Activated CD8-positive, alpha-beta memory T cell treated with anti-CD3 and anti-CD28 coated beads for 24 hours (primary cell): ENCODE measurements at regions not wholly inside any gene's neighbourhood (a gene's known extent, or its start where the extent isn't known, plus 50 kb on each side); places are given as distances from the start of the nearest gene placed in this dataset.
"Not testable (repeated sequence)": the region's sequence is repeated elsewhere in the genome, so short reads cannot be mapped to it uniquely, and the experiment has no call there.

Experiments
- DNase-seq: peaks from one replicate; pipeline ENCODE4 v3.0.0-alpha.2; 2020

DNA sequence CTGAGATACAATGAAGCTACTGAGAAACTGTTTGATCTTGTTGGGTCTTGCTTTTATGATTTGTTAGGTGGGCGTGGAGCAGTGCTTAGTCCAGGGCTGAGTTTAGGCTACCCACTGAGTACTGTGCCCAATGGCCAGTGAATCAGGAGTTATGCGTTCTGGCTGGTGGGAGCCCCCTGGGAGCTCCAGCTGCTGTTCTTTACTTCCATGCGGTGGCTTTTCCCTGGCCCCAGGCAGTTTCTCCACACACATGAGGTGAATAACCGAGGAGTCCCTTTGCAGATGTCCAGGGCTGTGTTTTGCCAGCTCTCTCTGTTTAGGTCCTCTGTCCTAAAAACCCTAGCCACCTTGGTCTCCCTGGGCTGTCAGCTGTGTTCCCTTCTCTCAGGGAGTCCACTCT is 106.5 kb downstream of the KLF13 start:
- no peak for DNase-seq

DNA sequence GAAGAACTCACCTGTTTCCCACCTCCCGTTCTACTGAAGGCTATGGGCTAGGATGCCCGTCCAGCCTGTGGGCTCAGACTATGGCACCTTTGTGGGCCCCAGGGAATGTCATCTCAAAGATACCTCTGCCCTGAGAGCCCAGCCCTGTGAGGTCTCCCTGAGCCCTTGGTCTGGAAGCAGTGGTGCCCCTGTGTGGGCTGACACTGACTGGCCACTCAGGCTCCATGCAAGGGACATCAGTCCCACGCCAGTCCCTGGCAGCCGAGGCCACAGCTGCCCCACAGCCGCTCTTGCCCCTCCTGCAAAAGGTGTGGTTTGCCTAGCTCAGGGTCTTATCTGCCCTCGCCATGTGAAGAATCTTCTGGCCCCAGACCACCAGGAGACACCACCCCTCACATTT is 106.9 kb downstream of the KLF13 start:
- no peak for DNase-seq

GRCh38 chr15:31434275-31434587 is 107.6 kb downstream of the KLF13 start:
- DNase-seq, result no peak

DNA sequence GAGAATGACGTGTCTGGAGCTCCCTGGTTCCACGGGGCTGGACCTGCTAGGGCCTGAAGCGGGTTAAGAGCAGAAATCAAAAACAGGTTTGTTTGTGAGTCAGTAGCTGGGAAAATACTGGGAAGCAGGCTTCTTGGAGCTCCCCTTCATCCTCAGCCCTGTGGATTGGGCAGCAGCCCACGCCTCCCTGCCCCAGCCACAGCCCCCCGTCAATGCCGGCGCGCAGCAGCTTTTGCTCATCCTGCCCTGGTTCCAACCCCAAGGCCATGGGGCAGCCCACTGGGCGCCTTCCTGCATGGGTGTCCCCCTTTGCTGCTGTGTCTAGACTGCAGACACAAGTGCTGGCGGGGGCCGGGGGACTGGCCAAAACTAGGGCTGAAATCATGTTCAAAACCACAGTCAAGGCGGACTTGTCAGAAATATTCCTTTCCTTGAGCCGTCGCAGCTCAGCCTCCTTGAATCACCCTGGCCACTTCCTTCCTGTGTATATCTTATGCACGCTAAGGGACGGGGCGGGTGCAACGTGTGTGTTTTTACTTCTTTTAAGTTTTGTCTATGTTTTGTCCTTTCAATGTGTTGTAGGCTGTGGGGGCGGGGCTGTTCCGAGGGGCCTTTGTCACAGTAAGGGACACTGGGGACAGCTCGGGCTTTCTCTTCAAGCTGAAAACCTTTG is 108.1 kb downstream of the KLF13 start:
- peak; percentile 94 for DNase-seq

GRCh38 chr15:31435261-31435911 is 108.8 kb downstream of the KLF13 start:
- DNase-seq, result peak; percentile 92

DNA sequence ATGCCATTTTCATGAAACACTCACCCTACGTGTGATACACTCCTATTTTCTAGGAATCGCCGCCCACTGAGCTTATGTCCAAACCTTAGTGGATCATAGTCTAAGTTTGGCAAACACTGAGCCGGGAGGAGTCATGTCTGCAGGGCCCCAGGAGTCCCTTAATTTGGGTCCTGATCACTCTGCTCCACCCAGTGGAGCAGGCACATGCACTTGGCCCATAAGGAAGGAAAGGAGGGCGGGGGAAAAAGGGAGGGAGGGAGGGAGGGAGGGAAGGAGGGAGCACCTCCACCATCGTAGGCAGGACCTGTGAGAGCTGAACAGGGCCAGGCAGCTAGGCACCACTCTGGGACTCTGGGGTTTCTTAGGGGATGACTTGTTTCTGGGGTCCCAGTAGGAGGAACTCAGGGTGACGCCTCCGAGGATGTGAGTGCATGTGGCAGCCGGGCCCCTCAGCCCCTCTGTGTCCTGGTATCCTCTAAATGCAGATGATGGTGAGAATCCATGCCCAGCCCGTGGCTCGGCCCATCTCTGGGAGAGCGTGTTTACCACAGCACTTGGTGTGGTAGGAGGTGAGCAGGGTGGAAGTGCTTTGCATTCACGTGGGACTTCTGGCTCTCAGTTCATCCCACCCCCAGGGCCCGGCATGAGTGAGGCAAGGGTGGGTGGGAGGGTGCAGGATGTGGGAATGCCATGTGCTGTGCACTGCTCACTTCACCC is 109.4 kb downstream of the KLF13 start:
- peak; percentile 84 for DNase-seq

DNA sequence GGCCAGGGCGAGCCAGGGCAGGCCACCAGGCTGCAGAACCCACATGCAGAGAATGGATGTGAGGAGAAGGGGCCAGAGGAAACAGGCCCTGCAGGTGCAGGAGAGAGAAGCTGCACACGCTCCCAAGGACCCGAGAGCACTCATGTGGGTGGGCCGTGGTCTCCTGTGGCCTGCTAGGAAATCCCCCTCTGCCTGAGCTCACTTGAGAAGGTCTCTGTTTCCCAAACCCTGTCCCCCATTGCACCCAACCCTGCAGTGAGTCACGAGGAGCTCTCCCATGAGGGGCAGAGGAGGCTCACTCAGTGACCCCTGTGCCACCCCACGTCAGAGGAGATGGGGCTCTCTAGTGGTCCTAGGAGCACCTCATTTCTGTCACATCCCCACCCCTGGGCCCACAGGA is 111.1 kb downstream of the KLF13 start:
- DNase-seq, result peak; percentile 85

DNA sequence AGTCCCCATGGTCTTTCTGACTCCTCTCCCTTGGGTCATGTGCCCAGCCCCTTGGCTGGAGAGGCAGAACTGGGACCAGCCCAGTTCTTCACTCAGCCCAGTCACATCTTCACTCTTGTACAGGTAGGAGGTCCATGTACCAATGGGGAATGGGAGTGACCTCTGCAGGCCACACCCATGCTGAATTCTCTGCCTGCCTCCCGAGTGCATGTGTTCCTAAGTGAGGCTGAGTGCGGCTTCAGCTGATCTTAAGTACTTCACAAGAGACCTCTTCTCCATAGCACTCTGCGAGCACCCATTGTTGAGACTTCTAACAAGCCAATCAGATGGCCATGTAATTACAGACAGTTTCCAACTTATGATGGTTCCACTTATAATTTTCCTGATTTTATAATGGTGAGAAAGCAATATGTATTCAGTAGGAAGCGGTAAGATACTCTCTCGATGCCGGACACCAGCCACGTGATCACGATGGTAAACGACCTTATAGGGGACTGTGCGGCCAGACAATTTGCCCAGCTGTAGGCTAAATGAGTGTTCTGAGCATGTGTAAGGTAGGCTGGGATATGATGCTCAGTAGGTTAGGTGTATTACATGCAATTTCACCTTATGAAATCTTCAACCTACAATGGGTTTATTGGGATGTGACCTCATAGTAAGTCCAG is 112.1 kb downstream of the KLF13 start:
- no peak for DNase-seq

DNA sequence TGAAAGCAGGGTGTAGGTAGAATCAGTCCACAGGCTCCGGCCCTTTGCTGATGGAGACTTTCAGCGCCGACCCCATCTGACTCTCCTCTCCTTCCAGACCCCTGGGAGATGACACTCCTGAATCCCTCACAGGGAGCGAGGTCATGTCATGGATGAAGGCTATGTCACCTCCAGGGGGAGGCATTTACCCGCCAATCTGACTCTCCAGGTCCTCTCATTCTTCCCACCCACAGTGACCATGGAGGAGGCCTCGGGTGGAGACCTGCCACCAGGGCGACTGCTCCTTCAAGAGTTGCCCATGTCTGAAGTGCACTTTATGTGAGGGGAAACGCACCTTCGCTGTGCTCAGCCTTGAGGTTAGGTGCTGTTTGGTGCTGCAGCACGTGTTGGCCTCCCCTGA is 112.7 kb downstream of the KLF13 start:
- DNase-seq, result peak; percentile 75

DNA sequence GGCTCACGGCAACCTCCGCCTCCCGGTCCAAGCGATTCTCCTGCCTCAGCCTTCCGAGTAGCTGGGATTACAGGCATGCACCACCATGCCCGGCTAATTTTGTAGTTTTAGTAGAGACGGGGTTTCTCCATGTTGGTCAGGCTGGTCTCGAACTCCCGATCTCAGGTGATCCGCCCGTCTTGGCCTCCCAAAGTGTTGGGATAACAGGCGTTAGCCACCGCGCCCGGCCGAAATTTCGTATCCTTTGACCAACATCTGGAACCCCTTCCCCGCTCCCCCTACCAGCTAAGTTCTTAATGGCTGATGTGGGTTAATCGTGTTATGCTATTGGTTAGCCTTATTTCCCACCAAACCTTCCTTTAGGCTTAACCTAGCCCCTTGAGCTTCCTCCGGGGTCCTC is 113.6 kb downstream of the KLF13 start:
- DNase-seq, result not testable (repeated sequence)

DNA sequence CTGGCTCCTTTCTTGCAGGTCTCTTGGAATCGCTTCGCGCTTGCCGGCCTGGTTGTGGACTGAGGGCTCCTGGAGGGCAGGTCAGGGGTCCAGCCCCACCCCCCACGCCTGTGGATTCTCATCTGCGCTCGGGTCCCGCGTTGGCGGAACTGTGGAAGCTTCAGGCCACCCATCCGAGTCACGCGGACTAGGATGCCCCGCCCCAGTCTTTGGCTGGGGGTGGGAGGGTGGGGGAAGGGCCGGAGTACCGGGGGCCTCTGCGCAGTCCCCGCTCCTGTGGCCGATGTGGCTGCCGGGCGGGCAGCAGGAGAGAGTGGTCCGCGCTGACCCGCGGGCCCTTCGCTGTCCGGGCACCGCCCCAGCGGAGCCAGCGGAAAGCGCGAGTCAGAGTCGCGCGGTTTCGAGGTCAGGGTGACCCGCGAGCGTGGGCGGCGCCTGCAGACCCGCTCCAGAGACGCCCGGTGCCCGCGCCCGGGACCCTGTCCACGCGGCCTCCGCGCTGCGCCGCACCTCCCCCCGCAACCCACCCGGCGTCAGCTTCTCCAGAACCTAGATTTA is 114.2 kb downstream of the KLF13 start:
- DNase-seq, result peak; percentile 81

GRCh38 chr15:31442226-31442625 is 115.6 kb downstream of the KLF13 start:
- no peak for DNase-seq

- no peak for DNase-seq
These were observed 116.1 kb downstream of the KLF13 start for GRCh38 chr15:31442699-31443111.

- DNase-seq, result no peak
These were observed 118.2 kb downstream of the KLF13 start for GRCh38 chr15:31444844-31445243.

DNA sequence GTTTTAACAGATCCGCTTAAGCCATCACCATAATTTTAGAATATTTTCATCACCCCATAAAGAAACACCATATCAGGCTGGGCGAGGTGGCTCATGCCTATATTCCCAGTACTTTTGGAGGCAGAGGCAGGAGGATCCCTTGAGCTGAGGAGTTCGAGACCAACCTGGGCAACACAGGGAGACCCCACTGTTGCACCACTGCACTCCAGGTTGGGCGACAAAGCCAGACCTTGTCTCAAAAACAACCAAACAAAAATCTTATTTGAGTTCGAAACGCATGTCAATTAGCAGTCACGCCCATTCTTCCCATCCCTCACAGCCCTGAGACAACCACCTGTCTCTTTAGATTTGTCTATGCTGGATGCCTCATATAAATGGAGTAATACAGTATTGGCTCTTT is 119.9 kb downstream of the KLF13 start:
- no peak for DNase-seq

- DNase-seq, result no peak
These were observed 121.4 kb downstream of the KLF13 start for GRCh38 chr15:31447931-31448634.

DNA sequence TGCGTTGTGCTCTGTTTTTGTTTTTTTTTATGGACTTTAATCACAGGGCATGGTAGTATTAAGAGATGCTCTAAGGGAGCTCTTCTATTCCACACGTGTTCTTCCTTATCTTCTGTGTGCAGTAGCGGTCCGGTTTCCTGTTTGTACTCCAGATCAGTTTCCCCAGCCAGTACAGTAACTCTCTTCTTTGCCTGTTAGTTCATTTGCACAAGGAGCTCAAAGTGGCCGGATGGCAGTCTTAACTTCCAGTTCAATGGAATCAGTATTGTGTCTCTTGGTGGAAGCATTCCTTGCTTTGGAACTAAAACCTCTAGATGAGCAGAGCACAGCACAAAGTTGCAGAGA is 122.0 kb downstream of the KLF13 start:
- no peak for DNase-seq

DNA sequence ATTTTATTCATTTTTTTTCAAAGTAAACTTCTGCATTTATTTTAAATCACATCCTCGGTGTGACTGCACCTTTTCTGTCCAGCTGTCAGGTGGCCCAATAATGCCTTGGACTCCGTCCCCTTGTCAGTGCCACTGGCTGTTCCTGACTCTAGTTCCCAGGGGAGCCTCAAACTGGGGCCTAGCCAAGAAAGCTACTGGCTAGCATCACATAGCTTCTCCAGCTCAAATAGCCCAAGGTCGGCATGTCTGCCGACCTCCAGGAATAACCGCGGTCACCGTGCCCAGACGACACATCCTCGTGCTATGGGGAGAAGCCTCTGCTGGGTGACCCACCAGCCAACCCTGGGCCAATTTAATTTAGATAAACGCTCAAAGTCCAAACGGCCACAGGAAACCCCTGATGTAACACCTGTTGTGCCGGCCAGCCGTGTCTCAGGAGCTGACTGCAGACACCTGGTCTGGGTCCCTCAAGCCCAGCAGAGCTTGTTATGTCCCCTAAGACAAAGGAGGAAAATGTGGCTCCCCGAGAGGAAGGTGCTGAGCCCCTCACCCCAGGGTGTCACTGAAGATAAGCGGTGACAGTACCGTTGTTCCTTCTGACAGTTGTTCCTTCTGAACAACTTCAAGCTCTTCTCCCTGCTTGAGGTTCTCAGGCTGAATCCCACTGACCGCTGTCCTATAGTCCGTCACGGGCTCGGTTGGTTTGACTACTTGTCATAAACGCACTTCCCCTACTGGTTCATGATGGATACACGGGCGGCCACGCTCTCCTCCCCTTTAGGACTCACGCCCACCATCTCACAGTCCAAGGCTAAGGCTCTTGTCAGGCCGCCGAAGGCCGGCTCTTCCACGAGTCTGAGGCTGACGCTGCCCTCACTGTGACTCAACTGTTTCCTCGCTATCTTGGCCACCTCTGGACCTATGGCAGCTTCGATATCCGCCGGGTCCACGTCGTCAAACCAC is 126.2 kb downstream of the KLF13 start:
- no peak for DNase-seq

- peak; percentile 19 for DNase-seq
These were observed 127.1 kb downstream of the KLF13 start for GRCh38 chr15:31453558-31454318.

DNA sequence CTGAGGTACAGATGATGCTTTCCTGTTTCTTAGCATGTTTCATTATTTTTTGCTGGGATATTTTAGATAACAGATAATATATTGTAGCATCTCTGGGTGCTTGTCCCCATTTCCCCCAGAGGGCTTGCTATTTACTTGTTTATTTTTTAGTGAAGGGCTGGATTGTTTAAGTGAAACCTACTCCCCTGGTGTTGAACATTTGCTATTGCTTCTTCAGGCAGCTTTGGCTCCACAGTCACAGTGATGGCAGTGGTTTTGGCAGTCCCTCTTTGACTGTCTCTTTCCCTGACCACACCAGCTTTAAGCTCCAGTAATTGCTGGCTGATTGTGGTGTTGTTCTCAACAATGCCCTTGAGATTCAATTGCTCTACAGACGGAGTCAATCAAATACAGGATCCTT is 128.9 kb downstream of the KLF13 start:
- peak; percentile 49 for DNase-seq
